Eye (tissue), 1 donor: ENCODE measurements at regions not wholly inside any gene's neighbourhood (a gene's known extent, or its start where the extent isn't known, plus 50 kb on each side); places are given as distances from the start of the nearest gene placed in this dataset.

Experiments
- DNase-seq: peaks from one replicate; pipeline ENCODE4 v3.0.0-alpha.2; 2015

- DNase-seq: no peak
Measured at GRCh38 chr1:115577513-115577912, 64.3 kb upstream of the VANGL1 start.

- DNase-seq: no peak
Measured at GRCh38 chr1:115575661-115576060, 66.1 kb upstream of the VANGL1 start.

GRCh38 chr1:115572710-115573109 lies 69.1 kb upstream of the VANGL1 start:
- DNase-seq: no peak

GRCh38 chr1:115567431-115567830 lies 74.3 kb upstream of the VANGL1 start:
- no peak for DNase-seq

- no peak for DNase-seq
Measured at GRCh38 chr1:115565791-115566190, 76.0 kb upstream of the VANGL1 start.

- no peak for DNase-seq
Measured at GRCh38 chr1:115565353-115565752, 76.4 kb upstream of the VANGL1 start.

- peak; percentile 37 for DNase-seq
Measured at GRCh38 chr1:115564201-115564600, 77.6 kb upstream of the VANGL1 start.

- DNase-seq: peak; percentile 14
Measured at GRCh38 chr1:115560027-115560426, 81.7 kb upstream of the VANGL1 start.

GRCh38 chr1:115558275-115558674 lies 83.5 kb upstream of the VANGL1 start:
- no peak for DNase-seq

- DNase-seq: no peak
Measured at GRCh38 chr1:115557715-115558114, 84.1 kb upstream of the VANGL1 start.

GRCh38 chr1:115556236-115556635 lies 85.5 kb upstream of the VANGL1 start:
- DNase-seq: no peak

GRCh38 chr1:115555446-115555845 lies 86.3 kb upstream of the VANGL1 start:
- DNase-seq: no peak

- no peak for DNase-seq
Measured at GRCh38 chr1:115547696-115548095, 94.1 kb upstream of the VANGL1 start.

GRCh38 chr1:115546846-115547245 lies 94.9 kb upstream of the VANGL1 start:
- DNase-seq: no peak

GRCh38 chr1:115545791-115546733 lies 95.7 kb upstream of the VANGL1 start:
- DNase-seq: peak; percentile 67

- peak; percentile 32 for DNase-seq
Measured at GRCh38 chr1:115545096-115545720, 96.6 kb upstream of the VANGL1 start.

- DNase-seq: no peak
Measured at GRCh38 chr1:115544131-115544530, 97.6 kb upstream of the VANGL1 start.

GRCh38 chr1:115543247-115543646 lies 98.5 kb upstream of the VANGL1 start:
- DNase-seq: no peak

- DNase-seq: no peak
Measured at GRCh38 chr1:115539736-115540135, 102.0 kb upstream of the VANGL1 start.

GRCh38 chr1:115539061-115539460 lies 102.7 kb upstream of the VANGL1 start:
- no peak for DNase-seq

GRCh38 chr1:115538579-115538978 lies 103.2 kb upstream of the VANGL1 start:
- DNase-seq: no peak

GRCh38 chr1:115537415-115537814 lies 104.4 kb upstream of the VANGL1 start:
- no peak for DNase-seq

- DNase-seq: no peak
Measured at GRCh38 chr1:115536279-115536816, 105.4 kb upstream of the VANGL1 start.

- no peak for DNase-seq
Measured at GRCh38 chr1:115534106-115534505, 107.7 kb upstream of the VANGL1 start.
